PC-3 (cell line): ENCODE measurements at regions not wholly inside any gene's neighbourhood (a gene's known extent, or its start where the extent isn't known, plus 50 kb on each side); places are given as distances from the start of the nearest gene placed in this dataset.

Experiments
- ATAC-seq: fragments of 200-7000 bp; cut with Tn5 transposase; 2 replicates; pipeline ENCODE4 v1.9.1; 2020; ENCODE audit warnings: mild to moderate bottlenecking, moderate library complexity
- BruUV-seq: library from RNA; stranded (reverse); fragments of 400-500 nt; replicated peaks from 2 replicates; lab custom pipeline; 2021; lab: Mats Ljungman, UMichigan
- CTCF ChIA-PET: fragments of 300-600 bp; sonication (Branson Sonifier 250); formaldehyde crosslinking; loops from one replicate; lab custom pipeline; 2022; ENCODE audit warnings: antibody characterized with exemption; lab: Charles Lee
- POLR2A ChIA-PET: fragments of 300-600 bp; sonication (Branson Sonifier 250); formaldehyde crosslinking; loops from one replicate; lab custom pipeline; 2022; ENCODE audit warnings: antibody characterized with exemption; ENCODE audit not compliant: unreplicated experiment; lab: Charles Lee
- DNase-seq: peaks from one replicate; pipeline ENCODE4 v3.0.0-alpha.2; 2015
- H2AFZ ChIP-seq: fragments of 300-600 bp; sonication (generic); 2 replicates; pipeline ENCODE4 v1.6.0; 2016; ENCODE audit warnings: antibody characterized with exemption, low read length
- H3F3A ChIP-seq: fragments of 300-600 bp; sonication (generic); one replicate; pipeline ENCODE4 v1.6.0; 2017; ENCODE audit warnings: antibody characterized with exemption, low read length, control low read depth, mild to moderate bottlenecking; ENCODE audit not compliant: unreplicated experiment
- H3K27ac ChIP-seq: fragments of 300-600 bp; sonication (generic); 2 replicates; pipeline ENCODE4 v1.5.1; 2016; ENCODE audit warnings: mild to moderate bottlenecking, low read length
- H3K27me3 ChIP-seq: fragments of 300-600 bp; sonication (generic); 2 replicates; pipeline ENCODE4 v1.6.1; 2016; ENCODE audit warnings: low read length, mixed read lengths
- H3K36me3 ChIP-seq: fragments of 300-600 bp; sonication (generic); 2 replicates; pipeline ENCODE4 v1.6.1; 2016; ENCODE audit warnings: low read depth, mixed run types, low read length, mixed read lengths
- H3K4me1 ChIP-seq: fragments of 300-600 bp; sonication (generic); 2 replicates; pipeline ENCODE4 v1.5.1; 2016; ENCODE audit warnings: low read length; ENCODE audit not compliant: insufficient read depth
- H3K4me2 ChIP-seq: fragments of 300-600 bp; sonication (generic); 2 replicates; pipeline ENCODE4 v1.6.0; 2016; ENCODE audit warnings: low read length
- H3K4me3 ChIP-seq: fragments of 300-600 bp; sonication (generic); 2 replicates; pipeline ENCODE4 v1.5.1; 2016; ENCODE audit warnings: mild to moderate bottlenecking, low read length, mixed read lengths
- H3K79me2 ChIP-seq: fragments of 300-600 bp; sonication (generic); 2 replicates; pipeline ENCODE4 v1.6.1; 2017; ENCODE audit warnings: low read length, mixed read lengths
- H3K9ac ChIP-seq: fragments of 300-600 bp; sonication (generic); 2 replicates; pipeline ENCODE4 v1.6.0; 2016; ENCODE audit warnings: mild to moderate bottlenecking, low read length
- H3K9me2 ChIP-seq: fragments of 300-600 bp; sonication (generic); replicated peaks from 2 replicates; pipeline ENCODE4 v1.6.1; 2016; ENCODE audit warnings: mixed run types, low read length, mixed read lengths
- H3K9me3 ChIP-seq: fragments of 300-600 bp; sonication (generic); 2 replicates; pipeline ENCODE4 v1.6.1; 2016; ENCODE audit warnings: low read length, mixed read lengths
- H4K20me1 ChIP-seq: fragments of 300-600 bp; sonication (generic); 2 replicates; pipeline ENCODE4 v1.6.1; 2016; ENCODE audit warnings: low read length, mixed read lengths
- EZH2 ChIP-seq: fragments of 300-600 bp; sonication (generic); IDR thresholded peaks from one replicate; pipeline ENCODE4 v1.6.1; 2017; ENCODE audit warnings: antibody characterized with exemption, mild to moderate bottlenecking, low read length; ENCODE audit not compliant: unreplicated experiment
- EZH2phosphoT487 ChIP-seq: fragments of 300-600 bp; sonication (generic); IDR thresholded peaks from 2 replicates; pipeline ENCODE4 v1.6.1; 2018; ENCODE audit warnings: mild to moderate bottlenecking, antibody characterized with exemption, low read length, borderline replicate concordance
- intact Hi-C: fragments of 100-400 bp; cut with micrococcal nuclease; formaldehyde crosslinking; loops from 2 replicates; pipeline ENCODE4 v1.9.0; 2023
- TF ChIP-seq, protein P1 (sequence below): fragments of 300-600 bp; sonication (generic); conservative IDR thresholded peaks from 2 replicates; pipeline ENCODE4 v1.5.1; 2017; ENCODE audit warnings: antibody characterized with exemption, low read depth, mild to moderate bottlenecking, low read length

DNA sequence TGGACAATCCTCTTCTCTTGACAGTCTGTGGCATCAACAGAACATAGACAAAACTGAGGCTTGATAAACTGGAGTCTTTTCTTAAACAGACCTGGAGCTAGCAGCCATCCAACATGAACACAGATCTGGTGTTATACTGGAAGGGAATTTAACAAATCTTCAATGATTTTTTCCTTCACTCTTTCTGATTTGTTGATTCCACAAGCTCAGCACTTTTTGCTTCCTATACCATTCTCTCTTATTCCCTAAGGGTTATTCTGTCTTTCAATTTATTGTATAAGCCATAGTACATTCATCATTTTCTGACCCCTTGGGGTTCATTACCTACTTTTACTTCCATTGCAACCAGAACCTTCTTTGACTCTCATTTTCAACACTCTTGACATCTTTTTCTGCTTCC lies 1255.6 kb downstream of the NLGN4Y start:
- ChIA-PET POLR2A (no interaction called here), CTCF (no interaction called here)
- no peak for ATAC-seq
- Histone ChIP-seq H4K20me1 (no peaks in the 10 kb centered on the region), H3K4me3 (no peak overlapping the region), H3K27me3 (no peaks in the 10 kb centered on the region), H3K9me2 (no peaks in the 10 kb centered on the region), H3K36me3 (no peaks in the 10 kb centered on the region), H3K79me2 (no peaks in the 10 kb centered on the region), H2AFZ (no peak overlapping the region), H3K4me1 (no peaks in the 10 kb centered on the region), H3K9ac (no peak overlapping the region), H3K4me2 (no peak overlapping the region), H3F3A (no peaks in the 10 kb centered on the region), H3K9me3 (no peaks in the 10 kb centered on the region), H3K27ac (no peak overlapping the region)
- TF ChIP-seq, protein P1, sequence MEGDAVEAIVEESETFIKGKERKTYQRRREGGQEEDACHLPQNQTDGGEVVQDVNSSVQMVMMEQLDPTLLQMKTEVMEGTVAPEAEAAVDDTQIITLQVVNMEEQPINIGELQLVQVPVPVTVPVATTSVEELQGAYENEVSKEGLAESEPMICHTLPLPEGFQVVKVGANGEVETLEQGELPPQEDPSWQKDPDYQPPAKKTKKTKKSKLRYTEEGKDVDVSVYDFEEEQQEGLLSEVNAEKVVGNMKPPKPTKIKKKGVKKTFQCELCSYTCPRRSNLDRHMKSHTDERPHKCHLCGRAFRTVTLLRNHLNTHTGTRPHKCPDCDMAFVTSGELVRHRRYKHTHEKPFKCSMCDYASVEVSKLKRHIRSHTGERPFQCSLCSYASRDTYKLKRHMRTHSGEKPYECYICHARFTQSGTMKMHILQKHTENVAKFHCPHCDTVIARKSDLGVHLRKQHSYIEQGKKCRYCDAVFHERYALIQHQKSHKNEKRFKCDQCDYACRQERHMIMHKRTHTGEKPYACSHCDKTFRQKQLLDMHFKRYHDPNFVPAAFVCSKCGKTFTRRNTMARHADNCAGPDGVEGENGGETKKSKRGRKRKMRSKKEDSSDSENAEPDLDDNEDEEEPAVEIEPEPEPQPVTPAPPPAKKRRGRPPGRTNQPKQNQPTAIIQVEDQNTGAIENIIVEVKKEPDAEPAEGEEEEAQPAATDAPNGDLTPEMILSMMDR, result no peak
- TF ChIP-seq EZH2phosphoT487 (no peak), EZH2 (no peak)
- no peak for DNase-seq
- BruUV-seq, result no TSS peak
- intact Hi-C loops, result no loop called here

DNA sequence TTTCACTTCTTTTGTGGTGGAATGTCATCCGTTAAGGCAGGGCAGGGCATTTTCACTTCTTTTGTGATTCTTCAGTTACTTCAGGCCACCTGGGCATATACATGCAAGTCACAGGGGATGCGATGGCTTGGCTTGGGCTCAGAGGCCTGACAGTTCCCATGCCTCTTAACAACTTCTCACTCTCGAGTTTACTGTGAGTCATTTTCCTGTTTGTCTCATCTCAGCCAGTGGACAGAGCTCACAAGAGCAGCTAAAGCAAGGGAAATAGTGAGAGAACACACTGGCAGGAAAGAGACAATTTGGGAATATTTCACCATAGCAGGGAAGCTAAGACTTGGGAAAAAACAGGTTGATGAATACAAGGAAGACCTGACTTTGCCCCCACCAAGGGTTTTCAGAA lies 1275.7 kb downstream of the NLGN4Y start:
- DNase-seq (no peak), ATAC-seq (no peak)
- Histone ChIP-seq H3K27me3 (no peaks in the 10 kb centered on the region), H3K79me2 (no peaks in the 10 kb centered on the region), H3K27ac (no peak overlapping the region), H3K4me3 (no peak overlapping the region), H3K9ac (no peak overlapping the region), H3K4me2 (no peak overlapping the region), H3K36me3 (no peaks in the 10 kb centered on the region), H2AFZ (no peak overlapping the region), H4K20me1 (no peaks in the 10 kb centered on the region), H3K4me1 (no peaks in the 10 kb centered on the region), H3K9me2 (no peaks in the 10 kb centered on the region), H3F3A (no peaks in the 10 kb centered on the region), H3K9me3 (no peaks in the 10 kb centered on the region)
- no TSS peak for BruUV-seq
- ChIA-PET POLR2A (no interaction called here), CTCF (no interaction called here)
- TF ChIP-seq, protein P1, result no peak
- TF ChIP-seq EZH2phosphoT487 (no peak), EZH2 (no peak)
- intact Hi-C loops, result no loop called here

DNA sequence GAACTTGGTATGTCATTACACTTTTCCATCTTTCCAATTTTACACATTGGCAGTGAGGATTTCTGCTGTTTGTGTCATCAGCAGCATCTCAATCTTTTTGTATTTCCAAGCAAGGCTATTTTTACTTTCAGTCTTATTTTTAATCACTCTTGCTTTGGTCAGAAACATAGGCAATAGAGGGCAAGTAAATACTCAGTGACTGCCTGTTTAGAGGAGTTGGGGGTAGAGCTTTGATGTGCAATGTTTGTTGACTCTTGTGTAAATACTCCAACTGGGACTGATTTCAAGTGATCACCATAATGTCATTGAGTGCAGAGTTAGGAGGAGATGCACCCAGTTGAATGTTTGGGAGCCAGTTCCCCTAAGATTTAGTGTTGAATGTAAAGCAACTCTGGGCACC lies 1281.7 kb downstream of the NLGN4Y start:
- Histone ChIP-seq H2AFZ (no peak overlapping the region), H3K36me3 (no peaks in the 10 kb centered on the region), H4K20me1 (no peaks in the 10 kb centered on the region), H3K79me2 (no peaks in the 10 kb centered on the region), H3K27me3 (no peaks in the 10 kb centered on the region), H3F3A (no peaks in the 10 kb centered on the region), H3K9me3 (no peaks in the 10 kb centered on the region), H3K9ac (no peak overlapping the region), H3K4me1 (no peaks in the 10 kb centered on the region), H3K4me2 (no peak overlapping the region), H3K4me3 (no peak overlapping the region), H3K9me2 (no peaks in the 10 kb centered on the region), H3K27ac (no peak overlapping the region)
- POLR2A ChIA-PET, result no interaction called here
- BruUV-seq, result no TSS peak
- CTCF ChIA-PET, result no interaction called here
- intact Hi-C loops, result no loop called here
- ATAC-seq, result no peak
- no peak for DNase-seq
- TF ChIP-seq EZH2, result no peak
- TF ChIP-seq, protein P1, result no peak
- TF ChIP-seq EZH2phosphoT487, result no peak
